DOHH2 (cell line): ENCODE measurements at regions not wholly inside any gene's neighbourhood (a gene's known extent, or its start where the extent isn't known, plus 50 kb on each side); places are given as distances from the start of the nearest gene placed in this dataset.

Source experiments
- H3F3A ChIP-seq: fragments of 200-600 bp; sonication (generic), shearing (Covaris generic); 2 replicates; pipeline ENCODE4 v1.6.0; 2016; ENCODE audit warnings: antibody characterized with exemption, mild to moderate bottlenecking; ENCODE audit not compliant: control insufficient read depth, insufficient read depth
- H3K27ac ChIP-seq: fragments of 200-600 bp; sonication (generic); 2 replicates; pipeline ENCODE4 v1.5.1; 2014; ENCODE audit warnings: low read depth, mild to moderate bottlenecking, low read length, moderate library complexity
- H3K27me3 ChIP-seq: fragments of 200-600 bp; sonication (generic); 2 replicates; pipeline ENCODE4 v1.6.1; 2014; ENCODE audit warnings: mild to moderate bottlenecking, low read length, mixed read lengths; ENCODE audit not compliant: control insufficient read depth
- H3K36me3 ChIP-seq: fragments of 200-600 bp; sonication (generic); 2 replicates; pipeline ENCODE4 v1.6.1; 2014; ENCODE audit warnings: mild to moderate bottlenecking, low read length, moderate library complexity, mixed read lengths; ENCODE audit not compliant: control insufficient read depth
- H3K4me1 ChIP-seq: fragments of 200-600 bp; sonication (generic); 2 replicates; pipeline ENCODE4 v1.6.1; 2014; ENCODE audit warnings: mild to moderate bottlenecking, low read length, mixed read lengths; ENCODE audit not compliant: control insufficient read depth
- H3K4me2 ChIP-seq: fragments of 200-600 bp; sonication (generic); 2 replicates; pipeline ENCODE4 v1.6.0; 2014; ENCODE audit warnings: mild to moderate bottlenecking, low read length, moderate library complexity
- H3K4me3 ChIP-seq: fragments of 200-600 bp; sonication (generic); 2 replicates; pipeline ENCODE4 v1.5.1; 2014; ENCODE audit warnings: mild to moderate bottlenecking, low read length, mixed read lengths
- H3K79me2 ChIP-seq: fragments of 200-600 bp; sonication (generic); 2 replicates; pipeline ENCODE4 v1.6.1; 2014; ENCODE audit warnings: mild to moderate bottlenecking, low read length, mixed read lengths; ENCODE audit not compliant: control insufficient read depth
- H3K9me2 ChIP-seq: fragments of 200-600 bp; sonication (generic); replicated peaks from 2 replicates; pipeline ENCODE4 v1.6.1; 2014; ENCODE audit warnings: mild to moderate bottlenecking, low read length, mixed read lengths; ENCODE audit not compliant: control insufficient read depth
- H3K9me3 ChIP-seq: fragments of 200-600 bp; sonication (generic); 2 replicates; pipeline ENCODE4 v1.6.1; 2014; ENCODE audit warnings: antibody characterized with exemption, low read length, mixed read lengths; ENCODE audit not compliant: control insufficient read depth, insufficient read depth
- H4K20me1 ChIP-seq: fragments of 200-600 bp; sonication (generic); 2 replicates; pipeline ENCODE4 v1.6.0; 2014; ENCODE audit warnings: low read depth, mild to moderate bottlenecking, antibody characterized with exemption, low read length, moderate library complexity; ENCODE audit not compliant: control insufficient read depth, insufficient read depth
- CTCF ChIP-seq: fragments of 200-600 bp; sonication (generic); IDR thresholded peaks from one replicate; pipeline ENCODE4 v1.5.1; 2014; ENCODE audit warnings: antibody characterized with exemption, mild to moderate bottlenecking, low read depth, low read length; ENCODE audit not compliant: poor library complexity, severe bottlenecking
- EZH2phosphoT487 ChIP-seq: fragments of 200-600 bp; sonication (generic); IDR thresholded peaks from 2 replicates; pipeline ENCODE4 v1.6.1; 2017; ENCODE audit warnings: borderline replicate concordance, mild to moderate bottlenecking, antibody characterized with exemption, low read length, moderate library complexity, mixed read lengths

GRCh38 chr1:234874291-234875288 is 254.0 kb downstream of the TOMM20 start:
- no peak overlapping the region for H3K4me2 ChIP-seq
- H4K20me1 ChIP-seq, result no peaks in the 10 kb centered on the region
- no peaks in the 10 kb centered on the region for H3K9me3 ChIP-seq
- no peaks in the 10 kb centered on the region for H3K79me2 ChIP-seq
- H3K9me2 ChIP-seq, result no peaks in the 10 kb centered on the region
- H3K27me3 ChIP-seq, result no peaks in the 10 kb centered on the region; the same call in 1 of the 2 replicates
- H3K36me3 ChIP-seq, result no peaks in the 10 kb centered on the region
- no peaks in the 10 kb centered on the region for H3K4me1 ChIP-seq
- no peak overlapping the region for H3K27ac ChIP-seq
- no peak overlapping the region for H3K4me3 ChIP-seq
- TF ChIP-seq EZH2phosphoT487, result no peak
- no peak for TF ChIP-seq CTCF
- no peaks in the 10 kb centered on the region for H3F3A ChIP-seq

- no peak overlapping the region for H3K4me3 ChIP-seq
- no peaks in the 10 kb centered on the region for H3K36me3 ChIP-seq
- no peaks in the 10 kb centered on the region for H3K9me2 ChIP-seq
- no peaks in the 10 kb centered on the region for H3K9me3 ChIP-seq
- no peak overlapping the region for H3K27ac ChIP-seq
- no peaks in the 10 kb centered on the region for H3K79me2 ChIP-seq
- H3K4me1 ChIP-seq, result no peaks in the 10 kb centered on the region
- no peaks in the 10 kb centered on the region for H4K20me1 ChIP-seq
- H3K27me3 ChIP-seq, result no peaks in the 10 kb centered on the region; the same call in 1 of the 2 replicates
- no peaks in the 10 kb centered on the region for H3F3A ChIP-seq
- H3K4me2 ChIP-seq, result no peak overlapping the region
- no peak for TF ChIP-seq CTCF
- TF ChIP-seq EZH2phosphoT487, result no peak
These were observed 256.8 kb downstream of the TOMM20 start for GRCh38 chr1:234871710-234872271.

- no peak for TF ChIP-seq EZH2phosphoT487
- no peak for TF ChIP-seq CTCF
- Histone ChIP-seq H3F3A (no peaks in the 10 kb centered on the region), H3K79me2 (no peaks in the 10 kb centered on the region), H4K20me1 (no peaks in the 10 kb centered on the region), H3K27me3 (no peaks in the 10 kb centered on the region; the same call in 1 of the 2 replicates), H3K4me3 (no peak overlapping the region), H3K36me3 (no peaks in the 10 kb centered on the region), H3K27ac (no peak overlapping the region), H3K4me2 (no peak overlapping the region), H3K4me1 (no peaks in the 10 kb centered on the region), H3K9me2 (no peaks in the 10 kb centered on the region), H3K9me3 (no peaks in the 10 kb centered on the region)
These were observed 257.5 kb downstream of the TOMM20 start for GRCh38 chr1:234871039-234871709.
